ENCODE measurements at regions not wholly inside any gene's neighbourhood (a gene's known extent, or its start where the extent isn't known, plus 50 kb on each side); places are given as distances from the start of the nearest gene placed in this dataset.

GRCh38 chr4:8796096-8796495 is 75.5 kb downstream of the HMX1 start:
- DNase-seq, result no peak

DNA sequence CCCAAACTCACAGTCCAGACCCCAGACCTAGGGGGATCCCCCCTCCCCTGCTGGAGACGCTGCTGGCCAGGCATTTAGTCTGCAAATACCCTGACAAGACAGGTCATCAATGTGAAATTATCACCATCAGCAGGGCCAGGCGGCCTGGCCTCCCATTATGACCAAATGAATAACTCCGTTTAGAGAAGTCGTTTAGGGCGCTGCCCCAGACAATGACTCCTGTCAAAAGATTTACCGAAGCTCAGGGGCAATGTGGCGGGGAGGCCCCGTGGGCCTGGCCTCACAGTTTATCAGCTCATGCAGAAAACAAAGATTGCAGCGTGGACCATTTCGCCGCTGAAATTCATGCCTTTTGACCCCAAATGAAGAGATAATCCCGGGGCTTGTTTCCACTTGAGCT is 76.5 kb downstream of the HMX1 start:
- no peak for DNase-seq

DNA sequence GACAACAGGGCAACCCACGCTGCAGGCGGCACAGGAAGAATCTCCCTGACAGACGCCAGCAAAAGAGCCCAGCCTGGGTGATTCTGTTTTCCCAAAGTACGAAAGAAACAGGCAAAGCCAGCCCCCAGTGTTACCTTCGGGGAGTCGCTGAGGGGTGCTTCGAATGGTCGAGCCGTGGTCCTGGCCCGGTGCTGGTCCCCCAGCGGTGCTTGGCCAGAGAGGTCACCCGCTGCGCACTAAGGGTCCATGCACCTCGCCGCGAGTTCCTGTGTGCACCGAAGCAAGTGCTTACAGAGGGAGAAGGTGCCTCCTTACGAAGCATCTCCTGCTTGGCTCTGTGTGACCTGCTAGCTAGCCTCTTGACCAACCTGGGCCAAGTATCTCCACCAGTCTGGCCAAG is 77.1 kb downstream of the HMX1 start:
- no peak for DNase-seq

- DNase-seq, result no peak
Observed at GRCh38 chr4:8793571-8794160, 78.0 kb downstream of the HMX1 start.

DNA sequence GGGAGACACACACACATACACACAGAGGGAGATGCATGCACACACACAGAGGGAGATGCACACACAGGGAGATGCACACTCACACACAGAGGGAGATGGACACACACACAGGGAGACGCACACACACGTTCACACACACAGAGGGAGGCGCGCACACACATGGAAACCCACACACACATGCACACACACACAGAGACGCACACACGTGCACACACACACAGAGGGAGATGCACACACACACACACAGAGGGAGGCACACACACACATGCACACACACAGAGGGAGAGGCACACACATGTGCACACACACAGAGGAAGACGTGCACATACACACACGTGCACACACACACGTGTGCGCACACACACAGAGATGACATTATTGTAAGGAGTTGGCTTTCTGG is 79.1 kb downstream of the HMX1 start:
- DNase-seq, result no peak

DNA sequence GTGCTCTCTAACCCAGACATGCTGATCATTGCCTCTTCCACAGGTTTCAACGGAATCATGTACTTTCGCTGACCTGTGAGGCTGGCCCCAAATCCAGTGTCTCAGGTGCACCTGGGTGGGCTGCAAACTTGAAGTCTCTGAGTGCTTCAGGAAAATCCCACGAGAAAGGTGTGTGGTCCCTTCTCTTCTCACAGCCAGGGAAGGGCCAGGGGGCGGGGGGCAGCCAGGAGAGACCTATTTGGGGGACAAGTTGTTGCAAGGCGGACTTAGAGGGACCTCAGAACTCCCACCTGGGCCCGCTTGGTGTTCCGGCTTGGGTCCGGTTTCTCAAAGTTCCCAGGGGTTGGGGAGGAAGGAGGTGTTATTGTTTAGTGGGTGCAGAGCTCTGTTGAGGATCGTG is 80.0 kb downstream of the HMX1 start:
- DNase-seq, result no peak

- DNase-seq, result no peak
Observed at GRCh38 chr4:8790749-8791148, 80.9 kb downstream of the HMX1 start.

GRCh38 chr4:8788174-8788573 is 83.5 kb downstream of the HMX1 start:
- no peak for DNase-seq

- DNase-seq, result no peak
Observed at GRCh38 chr4:8786166-8786565, 85.5 kb downstream of the HMX1 start.

GRCh38 chr4:8785656-8786142 is 85.9 kb downstream of the HMX1 start:
- DNase-seq, result no peak

DNA sequence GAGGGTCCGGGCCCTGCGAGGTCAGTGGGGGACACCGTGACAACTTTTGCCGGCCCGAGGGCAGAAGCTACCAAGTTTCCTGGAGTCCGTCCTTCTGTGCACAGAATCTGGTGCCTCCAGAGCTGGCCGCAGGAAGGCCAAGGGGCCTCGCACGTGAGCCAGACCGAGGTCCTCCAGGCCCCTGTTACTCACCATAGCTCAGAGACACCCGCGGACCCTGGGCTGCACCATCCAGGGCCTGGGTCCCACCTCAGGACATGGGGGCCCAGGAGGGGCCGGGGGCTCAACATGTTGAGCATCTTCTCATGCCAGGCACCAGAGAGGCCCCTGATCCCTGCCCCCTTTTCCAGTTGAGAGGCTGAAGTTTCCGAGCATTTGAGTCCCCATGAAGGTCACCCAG is 87.9 kb downstream of the HMX1 start:
- DNase-seq, result no peak

DNA sequence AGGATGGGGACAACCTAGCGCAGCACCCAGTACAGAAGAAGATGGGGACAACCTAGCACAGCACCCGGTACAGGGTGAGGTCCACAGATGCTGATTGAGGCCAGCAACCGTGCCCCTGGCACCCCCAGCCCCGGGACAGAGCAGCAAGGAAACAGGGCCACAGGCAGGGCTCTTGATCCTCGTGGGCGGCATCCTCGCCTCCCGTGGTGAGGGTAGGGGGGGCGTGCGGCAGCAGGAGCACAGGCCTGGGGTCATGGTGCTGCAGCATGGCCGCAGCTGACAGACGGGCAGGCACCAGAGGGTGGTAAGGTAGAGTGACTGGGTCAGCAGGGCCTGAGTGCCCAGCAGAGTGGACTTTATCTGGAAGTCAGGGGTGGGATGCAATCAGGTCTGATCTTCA is 89.5 kb downstream of the HMX1 start:
- DNase-seq, result no peak

GRCh38 chr4:8781641-8782040 is 90.0 kb downstream of the HMX1 start:
- no peak for DNase-seq

- DNase-seq, result no peak
Observed at GRCh38 chr4:8780596-8781368, 90.9 kb downstream of the HMX1 start.

DNA sequence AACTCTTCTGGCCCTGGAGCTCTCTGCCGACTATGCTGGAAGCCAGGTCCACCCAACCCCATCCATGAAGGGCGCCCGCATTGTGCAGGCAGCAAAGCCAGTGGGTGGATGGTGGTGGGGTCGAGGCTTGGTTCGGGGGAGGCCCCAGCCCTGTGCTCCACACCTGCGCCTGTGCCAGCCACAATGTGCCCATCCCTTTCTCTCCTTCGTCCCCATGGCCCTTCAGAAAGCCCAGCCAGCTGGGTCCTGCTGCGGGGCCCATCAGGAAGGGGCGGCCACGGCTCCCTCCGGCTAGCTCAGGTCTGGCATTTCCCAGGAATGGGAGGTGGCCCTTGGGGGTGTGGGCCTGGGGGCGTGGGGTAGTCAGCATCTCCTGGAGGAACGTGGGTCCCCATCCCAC is 91.6 kb downstream of the HMX1 start:
- DNase-seq, result no peak

DNA sequence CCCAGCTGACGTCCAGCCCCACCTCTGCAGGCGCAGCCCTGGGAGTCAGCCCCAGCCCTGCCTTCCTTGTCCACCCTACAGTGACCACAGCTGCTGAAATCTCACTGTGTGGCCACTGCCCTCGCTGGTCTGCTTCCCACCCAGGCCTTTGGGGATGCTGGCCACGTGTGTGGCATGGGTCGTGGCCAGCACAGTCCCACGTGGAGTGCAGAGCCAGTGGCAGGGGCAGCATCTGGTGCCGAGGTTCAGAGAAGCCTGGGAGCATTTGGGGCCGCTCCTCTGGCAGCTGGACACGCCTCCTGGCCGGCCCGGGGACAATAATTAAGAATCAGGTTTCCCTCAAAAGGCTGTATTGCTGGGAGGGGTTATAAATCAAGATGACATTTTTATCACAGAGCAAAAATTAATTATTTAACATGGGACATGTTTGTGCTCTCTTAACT is 92.1 kb downstream of the HMX1 start:
- no peak for DNase-seq

DNA sequence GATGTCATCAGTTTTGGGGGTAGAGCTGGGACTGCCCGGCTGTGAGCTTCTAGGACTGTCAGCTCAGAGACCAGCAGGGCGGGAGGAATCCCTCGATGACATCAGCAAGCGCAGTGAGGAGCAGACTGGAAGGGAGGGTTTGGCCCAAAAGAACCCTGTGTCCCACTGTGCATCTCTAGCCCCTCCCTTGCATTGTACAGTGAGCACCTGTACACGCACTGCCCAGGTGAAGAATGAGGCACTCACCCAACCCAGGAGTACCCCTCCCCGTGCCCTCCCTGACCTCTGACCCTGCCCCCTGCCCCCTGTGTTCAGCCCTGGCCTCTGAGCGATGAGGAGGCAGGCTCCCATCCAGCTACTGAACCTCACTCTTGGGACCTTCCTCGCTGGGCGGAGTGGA is 92.9 kb downstream of the HMX1 start:
- no peak for DNase-seq

DNA sequence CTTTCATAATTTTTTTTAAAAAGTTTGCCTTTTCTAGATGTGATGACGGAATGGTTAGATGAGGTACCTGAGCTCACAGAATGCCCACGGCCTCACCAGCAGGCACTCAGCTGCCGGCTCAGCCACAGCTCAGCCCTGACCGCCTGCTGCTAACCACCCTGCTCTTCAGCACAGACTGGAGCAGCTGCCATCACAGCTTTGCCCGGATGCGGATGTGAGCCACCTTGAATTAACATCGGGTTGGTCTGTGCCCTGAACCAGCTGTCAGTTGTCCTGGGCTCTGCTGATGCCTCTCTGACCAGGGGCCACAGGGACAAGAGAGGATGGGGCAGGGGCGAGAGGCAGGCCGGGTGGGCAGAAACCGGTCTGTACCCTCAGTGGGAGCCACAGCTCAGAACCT is 93.3 kb downstream of the HMX1 start:
- DNase-seq, result no peak

DNA sequence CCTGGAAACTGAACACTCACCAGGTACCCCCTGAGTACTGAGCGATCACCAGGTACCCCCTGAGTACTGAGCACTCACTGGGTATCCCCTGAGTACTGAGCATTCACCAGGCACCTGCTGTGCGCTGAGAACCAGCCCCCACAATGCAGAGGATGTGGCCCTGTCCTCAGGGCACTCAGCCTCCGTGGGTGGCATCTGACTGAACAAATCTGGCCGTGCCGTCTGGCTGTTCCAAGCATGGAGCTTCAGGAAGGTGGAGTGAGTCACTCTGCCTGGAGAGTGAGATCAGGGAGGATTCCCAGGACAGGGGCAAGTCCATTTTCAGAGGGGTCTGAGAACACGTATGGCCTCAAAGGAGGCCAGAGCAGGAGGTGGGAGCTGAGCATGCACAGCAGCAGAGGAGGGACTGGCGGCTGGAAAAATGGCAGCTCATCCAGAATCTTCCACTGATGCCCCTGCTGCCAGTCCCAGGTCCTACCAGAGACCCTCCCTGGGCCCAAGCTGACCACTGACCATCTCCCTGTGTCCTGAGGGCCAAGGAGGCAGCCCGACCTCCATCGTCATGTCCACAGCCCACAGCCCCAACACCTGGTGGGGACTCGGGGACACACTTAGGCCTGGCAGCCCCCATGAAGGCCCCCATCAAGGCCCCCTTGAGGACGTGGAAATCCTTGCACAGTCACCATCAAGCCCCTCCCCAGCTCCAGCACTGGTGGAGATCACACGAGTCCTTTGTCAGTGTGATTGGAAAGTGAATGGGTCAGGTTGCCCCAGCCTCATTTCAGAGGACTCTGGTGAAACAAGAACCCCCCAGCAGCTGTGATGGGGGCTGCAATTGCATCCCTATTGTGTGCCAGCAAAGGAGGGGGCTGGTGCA is 94.1 kb downstream of the HMX1 start:
- DNase-seq, result no peak

DNA sequence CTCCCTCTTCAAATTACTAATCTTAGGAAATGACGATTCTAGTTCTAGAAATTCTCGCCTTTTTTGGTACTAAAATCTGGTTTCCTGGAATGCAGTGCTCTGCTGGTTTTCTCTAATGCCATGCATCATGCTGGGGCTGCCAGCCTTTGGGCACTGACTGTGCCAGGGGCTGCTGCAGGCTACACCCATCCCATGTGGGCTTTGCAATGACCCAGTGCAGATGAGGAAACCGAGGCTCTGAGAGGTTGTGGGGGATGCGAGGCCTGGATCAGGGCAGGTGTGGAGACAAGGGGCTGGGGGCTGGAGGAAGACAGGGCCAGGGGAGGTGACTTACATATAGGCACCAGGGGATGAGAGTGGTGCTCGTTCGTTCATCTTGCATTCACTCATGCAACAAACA is 95.3 kb downstream of the HMX1 start:
- no peak for DNase-seq

DNA sequence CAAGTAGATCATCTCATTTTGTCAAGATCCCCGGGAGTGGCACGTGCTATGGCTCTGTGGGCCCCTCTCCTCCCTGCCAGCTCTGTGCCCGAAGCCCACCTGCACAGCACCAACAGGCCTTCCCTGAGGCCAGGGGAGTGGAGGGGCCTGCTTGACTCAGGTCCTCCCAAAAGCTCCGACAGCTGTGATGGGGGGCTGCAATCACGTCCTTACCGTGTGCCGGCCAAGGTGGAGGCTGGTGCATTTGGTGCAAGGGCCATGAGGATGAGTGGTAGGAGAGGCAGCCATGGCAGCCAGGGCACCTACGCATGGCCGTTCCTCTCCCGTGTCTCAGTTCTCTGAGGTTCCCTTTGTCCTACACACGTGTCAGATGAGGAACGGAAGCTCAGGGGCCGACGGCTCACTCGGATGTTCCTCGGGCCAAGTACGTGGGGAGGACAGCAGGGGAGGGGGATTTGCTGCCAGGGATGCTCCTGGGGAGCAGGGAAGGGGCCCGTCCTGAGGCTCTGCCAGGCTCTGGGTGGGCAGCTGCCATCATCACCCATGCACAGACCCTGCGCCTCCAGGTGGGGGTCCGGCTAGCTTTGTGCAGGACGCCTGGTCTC is 95.8 kb downstream of the HMX1 start:
- DNase-seq, result no peak

GRCh38 chr4:8775121-8775520 is 96.5 kb downstream of the HMX1 start:
- DNase-seq, result no peak

Data from right lung (tissue), 2 donors.